Liver (tissue), 3 donors: ENCODE measurements at regions not wholly inside any gene's neighbourhood (a gene's known extent, or its start where the extent isn't known, plus 50 kb on each side); places are given as distances from the start of the nearest gene placed in this dataset.

ENCODE experiments used
- CTCF ChIP-seq: fragments of 150-350 bp; IDR thresholded peaks from 2 replicates; pipeline ENCODE4 v1.5.1; 2017; ENCODE audit warnings: improper control_type of control experiment, low read depth, low read length; ENCODE audit not compliant: missing input control
- FOXA1 ChIP-seq: IDR thresholded peaks from 2 replicates; pipeline ENCODE4 v1.6.1; 2016; ENCODE audit warnings: antibody characterized with exemption
- RAD21 ChIP-seq, 2 donors: IDR thresholded peaks; 2 replicates each; pipeline ENCODE4 v1.6.1; 2016; ENCODE audit warnings: antibody characterized with exemption in 2 of 2, mild to moderate bottlenecking in 2 of 2
- TAF1 ChIP-seq: conservative IDR thresholded peaks from 2 replicates; pipeline ENCODE4 v1.6.1; 2016; ENCODE audit warnings: antibody characterized with exemption, mild to moderate bottlenecking
- donor health status: healthy.
- donor health status: healthy.

- TF ChIP-seq TAF1, result no peak
- no peak for TF ChIP-seq CTCF
- TF ChIP-seq FOXA1, result no peak
- TF ChIP-seq RAD21 (IDR thresholded peaks at IDR 0.05), result no peak
Observed at GRCh38 chr11:23611726-23612125, 751.5 kb upstream of the CCDC179 start.
